M059J (cell line): ENCODE measurements at regions not wholly inside any gene's neighbourhood (a gene's known extent, or its start where the extent isn't known, plus 50 kb on each side); places are given as distances from the start of the nearest gene placed in this dataset.
"Not testable (repeated sequence)": the region's sequence is repeated elsewhere in the genome, so short reads cannot be mapped to it uniquely, and the experiment has no call there.

Experiments
- DNase-seq: peaks from one replicate; pipeline ENCODE4 v3.0.0-alpha.2; 2012; ENCODE audit warnings: low read depth

DNA sequence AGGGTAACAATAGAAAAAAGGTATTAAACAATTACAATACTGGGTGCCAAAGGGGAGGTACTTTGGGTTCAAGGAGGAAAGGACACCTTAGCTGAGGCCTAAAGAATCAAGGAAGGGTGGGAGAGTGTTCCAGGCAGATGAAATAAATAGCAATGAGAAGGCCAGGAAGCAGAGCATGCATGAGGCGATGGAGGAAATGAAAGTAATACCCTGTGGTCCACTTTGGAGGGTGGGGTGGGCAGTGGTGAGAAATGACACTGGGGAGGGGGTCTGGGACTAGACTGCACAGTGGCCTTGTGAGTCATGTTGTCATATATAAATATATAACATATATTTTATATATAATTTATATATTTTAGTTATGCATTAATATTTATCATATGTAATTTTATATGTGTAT lies 55.9 kb downstream of the BHLHE40 start:
- DNase-seq, result no peak

DNA sequence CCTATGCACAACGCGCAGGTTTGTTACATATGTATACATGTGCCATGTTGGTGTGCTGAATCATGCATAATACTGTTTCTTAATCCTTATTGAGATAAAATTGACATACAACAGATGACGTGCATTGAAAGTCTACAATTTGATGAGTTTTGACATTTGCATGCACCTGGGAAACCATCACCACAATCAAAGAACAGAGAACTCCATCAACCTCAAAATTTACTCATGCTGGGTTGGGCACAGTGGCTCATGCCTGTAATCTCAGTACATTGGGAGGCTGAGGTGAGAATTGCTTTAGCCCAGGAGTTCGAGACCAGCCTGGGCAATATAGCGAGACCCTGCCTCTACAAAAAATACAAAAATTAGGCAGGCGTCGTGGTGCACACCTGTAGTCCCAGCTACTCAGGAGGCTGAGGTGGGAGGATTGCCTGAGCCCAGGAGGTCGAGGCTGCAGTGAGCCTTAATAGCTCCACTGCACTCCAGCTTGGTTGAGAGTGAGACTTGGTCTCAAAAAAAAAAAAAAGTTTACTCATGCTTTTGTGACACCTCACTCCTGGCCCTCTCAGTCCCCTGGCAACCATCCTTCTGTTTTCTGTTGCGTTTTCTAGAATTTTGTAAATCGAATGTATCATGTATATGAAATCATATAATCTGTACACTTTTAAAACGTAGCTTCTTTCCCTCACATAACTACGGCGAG lies 56.6 kb downstream of the BHLHE40 start:
- no peak for DNase-seq

DNA sequence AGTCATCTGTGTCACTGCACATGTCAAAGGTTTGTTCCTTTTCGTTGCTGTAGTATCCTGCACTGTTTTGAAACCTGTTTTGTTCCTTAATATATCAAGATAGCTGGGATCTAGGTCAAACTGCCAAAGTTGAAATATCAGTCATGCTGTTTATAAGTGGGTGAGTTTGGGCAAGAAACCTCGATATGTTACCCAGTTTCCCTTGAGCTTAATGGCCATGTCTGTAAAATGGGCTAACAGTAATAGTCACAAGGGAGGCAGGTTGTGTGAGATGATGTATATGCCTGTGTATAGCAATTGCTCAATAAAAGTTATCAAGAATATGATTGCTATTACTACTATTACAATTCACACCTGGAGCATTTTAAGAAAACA lies 57.1 kb downstream of the BHLHE40 start:
- DNase-seq, result no peak

DNA sequence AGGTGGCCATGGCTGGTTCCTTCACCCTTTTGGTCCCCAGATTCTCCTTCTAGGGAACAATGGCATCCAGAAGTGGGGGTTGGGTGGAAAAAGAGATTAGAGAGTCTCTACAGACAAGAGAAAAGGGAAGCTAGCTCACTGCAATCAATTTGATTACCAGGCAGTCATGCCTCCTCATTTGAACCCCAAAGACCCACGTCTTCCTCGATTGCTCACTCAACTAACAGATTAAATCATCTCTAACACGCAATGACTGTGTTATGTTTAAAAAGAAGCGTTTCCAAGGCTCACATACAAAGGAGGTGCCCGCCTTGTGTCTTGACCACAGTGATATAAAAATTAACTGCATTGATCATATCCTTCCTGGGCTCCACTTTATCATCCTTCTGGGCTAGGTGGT lies 57.6 kb downstream of the BHLHE40 start:
- no peak for DNase-seq

DNA sequence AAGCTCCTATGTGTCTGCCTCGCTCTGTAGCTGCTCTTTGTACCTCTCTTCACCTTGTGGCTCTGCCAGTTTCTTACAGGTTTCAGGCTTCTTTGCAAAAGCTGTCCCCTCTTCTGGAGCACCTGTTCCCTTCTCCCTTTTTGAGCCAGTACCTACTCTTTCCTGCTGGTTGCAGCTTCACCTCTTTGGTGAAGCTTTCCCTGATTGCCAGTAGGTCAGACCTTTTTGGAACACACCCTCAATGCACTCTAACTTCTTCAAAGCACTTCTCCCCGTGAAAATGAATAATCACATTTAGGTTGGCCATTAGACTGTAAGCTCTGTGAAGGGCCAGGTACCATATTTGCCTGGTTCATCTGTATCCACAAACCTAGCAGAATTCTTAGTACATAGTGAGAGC lies 60.3 kb downstream of the BHLHE40 start:
- DNase-seq, result no peak

DNA sequence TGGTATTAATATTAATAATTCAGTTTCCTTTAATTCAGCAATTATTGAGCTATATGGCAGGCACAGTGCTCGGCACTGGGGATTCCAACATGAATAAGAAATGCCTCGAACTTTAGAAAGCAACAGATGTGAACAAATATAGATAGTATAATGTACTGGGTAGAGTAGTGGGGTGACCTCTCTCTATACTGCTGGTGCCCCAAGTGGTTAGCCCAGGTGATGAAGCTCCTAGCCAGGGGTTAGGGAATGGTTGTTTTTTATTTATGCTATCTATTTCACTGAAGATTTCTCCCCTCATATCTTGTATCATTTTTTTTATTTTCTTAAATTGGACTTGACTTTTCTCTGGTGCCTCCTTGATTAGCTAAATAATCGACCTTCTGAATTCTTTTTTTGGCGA lies 62.1 kb downstream of the BHLHE40 start:
- DNase-seq, result no peak

DNA sequence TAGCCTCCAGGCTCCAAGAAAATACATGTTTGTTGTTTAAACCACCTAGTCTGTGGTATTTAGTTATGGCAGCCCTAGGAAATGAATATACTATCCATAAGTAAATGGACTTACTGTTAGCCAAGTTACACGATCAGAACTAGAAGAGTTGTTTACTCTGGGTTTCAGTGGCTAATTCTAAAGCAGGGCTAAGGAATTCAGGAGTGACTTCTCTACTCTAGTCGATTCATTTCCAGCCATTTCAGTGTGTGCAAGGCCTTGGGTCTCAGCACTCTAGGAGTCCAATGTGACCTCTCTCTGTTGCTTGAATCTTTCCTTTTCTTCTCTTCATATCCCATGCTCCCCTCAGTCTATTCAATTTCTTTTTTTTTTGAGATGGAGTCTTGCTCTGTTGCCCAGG lies 66.7 kb downstream of the BHLHE40 start:
- DNase-seq, result no peak

DNA sequence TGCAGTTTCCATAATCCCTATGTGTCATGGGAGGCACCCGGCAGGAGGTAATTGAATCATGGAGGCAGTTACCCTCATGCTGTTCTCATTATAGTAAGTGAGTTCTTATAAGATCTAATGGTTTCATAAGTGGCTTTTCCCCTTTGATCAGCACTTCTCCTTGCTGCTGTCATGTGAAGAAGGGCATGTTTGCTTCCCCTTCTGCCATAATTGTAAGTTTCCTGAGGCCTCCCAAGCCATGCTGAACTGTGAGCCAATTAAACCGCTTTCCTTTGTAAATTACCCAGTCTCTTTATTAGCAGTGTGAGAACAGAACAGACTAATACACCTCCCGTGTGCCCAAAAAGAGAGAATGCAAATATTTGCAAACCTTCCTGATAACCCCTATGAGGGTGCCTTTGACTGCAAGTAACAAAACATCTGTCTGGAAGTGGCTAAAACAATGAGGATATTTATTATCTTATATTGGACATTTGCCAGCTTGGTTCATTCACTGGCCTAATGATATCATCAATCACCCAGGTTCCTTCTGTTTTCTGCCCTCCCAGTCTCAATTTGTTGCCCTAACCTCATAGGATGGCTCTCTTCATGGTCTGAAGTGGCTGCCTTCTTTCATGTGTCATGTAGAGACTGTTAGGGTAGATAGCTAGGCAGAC lies 68.7 kb downstream of the BHLHE40 start:
- DNase-seq, result no peak

DNA sequence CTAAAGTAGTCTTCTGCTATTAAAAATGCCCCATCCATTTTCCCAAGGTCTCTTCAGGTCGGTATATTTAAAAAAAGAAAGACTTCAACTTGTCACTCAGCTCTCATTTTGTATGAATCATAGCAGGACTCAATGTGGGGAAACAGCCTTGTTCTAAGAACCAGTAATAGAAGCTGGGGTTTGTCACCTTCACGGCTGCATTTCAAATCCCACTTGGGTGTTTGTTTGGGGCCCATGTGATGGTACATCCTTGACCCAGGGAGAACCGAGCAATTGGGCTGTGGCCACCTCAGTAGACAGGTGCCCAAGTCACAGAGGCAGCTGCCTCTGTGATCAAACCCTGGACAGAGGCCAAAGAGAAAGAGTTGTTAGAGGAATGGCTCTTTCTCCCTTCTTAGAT lies 70.3 kb upstream of the ARL8B start:
- DNase-seq, result peak; percentile 18

DNA sequence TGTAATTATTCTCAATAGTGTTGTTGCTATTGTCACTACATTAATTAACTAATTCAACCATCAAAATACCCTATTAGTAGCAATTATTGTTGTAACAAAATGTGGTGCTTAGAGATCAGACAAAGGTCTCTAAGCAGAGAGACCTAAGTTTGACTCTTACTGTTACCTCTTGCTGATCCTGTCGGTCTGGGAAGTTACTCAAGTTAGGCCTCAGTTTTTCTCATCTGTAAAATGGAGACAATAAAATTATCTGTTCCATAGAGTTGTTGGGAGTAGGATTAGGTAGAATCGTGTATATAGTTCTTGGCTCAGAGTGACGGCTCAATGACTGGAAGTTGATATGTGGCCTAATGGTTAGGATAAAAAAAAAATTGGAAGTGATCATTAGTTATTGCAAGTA lies 69.8 kb upstream of the ARL8B start:
- DNase-seq, result no peak

DNA sequence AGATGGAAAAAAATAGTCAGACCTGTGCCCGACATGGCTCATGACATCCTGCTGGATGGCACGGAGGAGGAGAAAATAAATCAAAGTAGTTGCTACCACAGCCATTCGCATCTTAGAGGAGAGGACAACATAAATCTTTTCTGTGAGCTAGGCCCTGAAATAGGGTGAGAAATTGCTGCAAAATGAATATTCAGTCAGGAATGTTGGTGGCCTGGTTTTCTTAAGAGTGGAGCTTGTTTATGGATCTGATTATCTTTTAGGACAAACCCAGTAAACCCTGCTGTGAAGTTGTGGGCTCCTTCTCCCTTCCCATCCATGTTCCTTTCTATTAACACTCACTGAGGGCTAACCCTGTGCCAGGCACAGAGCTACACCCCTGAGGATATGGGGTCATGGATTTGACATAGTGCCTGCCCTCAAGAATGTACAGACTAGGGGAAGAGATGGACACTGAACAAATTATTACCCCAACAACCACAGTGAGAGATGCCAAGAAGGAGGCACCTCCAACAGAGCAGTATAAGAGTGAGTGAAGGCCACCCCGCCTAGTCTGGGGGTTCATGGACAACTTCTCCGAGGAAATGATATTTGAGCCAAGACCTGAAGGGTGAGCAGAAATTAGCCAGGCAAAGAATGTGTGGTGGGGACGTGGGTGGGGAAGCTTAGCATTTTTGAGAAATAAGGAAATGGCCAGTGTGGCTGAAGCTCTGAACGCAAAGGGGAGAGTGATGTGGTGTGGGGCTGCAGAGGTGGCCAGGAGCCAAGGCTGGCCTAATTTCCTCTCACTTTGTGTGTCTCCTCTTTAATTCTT lies 68.9 kb upstream of the ARL8B start:
- peak; percentile 59 for DNase-seq

DNA sequence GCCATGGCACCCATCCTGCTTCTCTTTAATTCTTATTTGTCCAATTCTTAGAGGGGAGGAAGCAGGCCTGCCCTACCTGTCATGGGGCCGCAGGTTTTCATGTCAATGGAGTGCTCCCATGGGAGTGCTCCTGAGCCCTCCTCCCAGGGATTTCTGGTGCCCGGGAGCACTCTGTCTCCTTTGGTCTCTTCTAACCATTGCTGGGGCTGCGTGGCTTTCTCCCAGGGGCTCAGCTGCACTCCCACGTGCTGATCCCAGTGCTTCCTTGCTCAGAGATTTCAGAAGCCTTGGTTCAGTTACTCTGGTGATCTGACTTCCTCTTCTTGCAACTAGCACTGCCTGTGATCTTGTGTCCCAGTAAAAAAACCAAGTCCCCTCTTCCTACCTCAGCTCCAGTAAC lies 68.0 kb upstream of the ARL8B start:
- DNase-seq, result no peak

DNA sequence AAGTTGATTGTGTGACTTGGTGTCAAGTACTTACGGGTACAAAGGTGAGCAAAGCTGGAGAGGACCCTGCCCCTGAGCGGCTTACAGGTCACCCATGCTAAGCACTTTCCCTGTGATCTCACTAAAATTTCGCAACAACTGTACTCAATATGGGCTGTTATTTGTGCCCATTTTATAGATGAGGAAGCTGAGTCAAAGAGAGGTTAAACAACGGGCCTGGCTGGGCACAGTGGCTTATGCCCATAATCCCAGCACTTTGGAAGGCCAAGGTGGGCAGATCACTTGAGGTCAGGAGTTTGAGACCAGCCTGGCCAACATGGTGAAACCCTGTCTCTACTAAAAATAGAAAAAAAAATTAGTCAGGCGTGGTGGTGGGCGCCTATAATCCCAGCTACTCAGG lies 67.5 kb upstream of the ARL8B start:
- not testable (repeated sequence) for DNase-seq

DNA sequence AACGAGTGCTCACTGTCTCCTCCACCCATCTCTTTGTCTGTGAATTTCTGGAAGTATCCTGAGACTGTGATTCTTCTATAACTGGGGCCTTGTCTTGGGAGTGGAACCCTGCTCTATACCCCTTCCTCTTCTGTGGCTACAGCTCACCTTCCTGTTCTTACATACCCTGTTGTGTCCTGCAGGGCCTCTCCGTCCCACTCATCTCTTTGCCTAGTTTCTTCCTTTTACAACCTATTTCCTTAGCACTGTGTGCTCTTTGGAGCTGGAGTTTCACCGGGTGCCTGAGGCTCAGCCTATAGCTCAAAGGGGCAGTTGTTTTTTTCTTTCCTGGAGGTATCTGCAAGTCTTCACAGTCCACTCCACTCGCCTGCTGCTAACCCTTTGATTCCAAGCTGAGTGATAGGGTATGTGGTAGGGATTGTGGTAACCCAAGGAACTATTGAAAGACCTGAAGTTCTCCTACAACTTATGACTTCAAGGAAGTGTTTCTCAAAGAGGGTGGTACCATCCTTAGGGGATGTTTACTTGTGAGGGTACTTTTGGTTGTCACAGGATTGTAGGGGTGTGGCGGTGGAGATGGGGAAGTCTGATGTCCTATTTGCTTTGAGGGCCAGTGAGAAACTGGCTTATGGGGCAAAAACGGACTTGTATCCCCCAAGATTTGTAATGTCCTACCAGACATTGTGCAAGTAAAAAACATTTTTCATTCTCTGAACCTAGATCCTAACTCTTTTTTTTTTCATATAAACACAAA lies 66.6 kb upstream of the ARL8B start:
- DNase-seq, result no peak

DNA sequence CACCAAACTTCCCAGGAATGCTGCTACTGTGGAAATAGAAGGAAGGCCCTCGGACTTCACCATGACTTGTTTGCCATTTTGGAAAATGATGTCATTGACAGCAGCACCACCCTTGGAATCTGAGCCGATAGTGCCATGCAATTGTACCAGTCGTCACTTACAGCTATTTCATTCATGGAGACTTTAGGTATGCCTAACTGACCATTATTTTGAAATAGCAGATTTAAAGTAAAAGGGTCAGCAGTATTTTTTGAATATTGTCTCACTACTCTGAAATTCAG lies 66.0 kb upstream of the ARL8B start:
- DNase-seq, result no peak

DNA sequence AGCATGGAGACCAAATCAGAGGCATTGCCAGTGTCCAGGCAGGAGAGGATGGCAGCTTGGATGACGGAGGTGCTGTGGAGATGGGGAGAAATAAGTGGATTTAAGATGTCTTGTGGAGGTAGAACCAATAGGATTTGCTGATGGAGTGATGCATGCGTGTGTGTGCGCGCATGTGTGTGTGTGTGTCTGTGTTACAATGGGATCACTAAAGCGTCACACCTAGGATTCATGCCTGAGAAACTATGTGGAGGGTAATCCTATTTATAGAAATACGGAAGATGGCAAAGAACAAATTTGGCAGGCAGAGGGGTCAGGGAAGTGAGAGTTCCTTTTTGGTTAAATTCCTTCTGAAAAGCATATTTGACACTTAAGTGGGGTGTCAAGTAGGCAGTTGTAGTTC lies 64.8 kb upstream of the ARL8B start:
- no peak for DNase-seq

DNA sequence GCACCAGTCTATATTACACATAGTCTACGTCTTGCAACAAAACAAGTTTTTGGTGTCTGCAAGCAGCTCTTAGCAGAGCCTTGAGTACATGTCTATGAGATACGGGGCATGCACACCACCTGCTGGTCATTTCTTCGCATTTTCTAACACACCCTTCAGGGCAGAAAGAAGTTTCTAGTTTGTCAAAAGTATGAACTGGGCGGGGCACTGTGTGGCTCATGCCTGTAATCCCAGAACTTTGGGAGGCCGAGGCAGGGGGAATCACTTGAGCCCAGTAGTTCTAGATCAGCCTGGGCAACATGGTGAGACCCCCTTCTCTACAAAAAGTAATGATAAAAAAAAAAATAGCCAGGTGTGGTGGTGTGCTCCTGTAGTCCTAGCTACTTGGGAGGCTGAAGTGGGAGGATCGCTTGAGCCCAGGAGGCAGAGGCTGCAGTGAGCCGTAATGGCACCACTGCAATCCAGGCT lies 64.2 kb upstream of the ARL8B start:
- peak; percentile 78 for DNase-seq

DNA sequence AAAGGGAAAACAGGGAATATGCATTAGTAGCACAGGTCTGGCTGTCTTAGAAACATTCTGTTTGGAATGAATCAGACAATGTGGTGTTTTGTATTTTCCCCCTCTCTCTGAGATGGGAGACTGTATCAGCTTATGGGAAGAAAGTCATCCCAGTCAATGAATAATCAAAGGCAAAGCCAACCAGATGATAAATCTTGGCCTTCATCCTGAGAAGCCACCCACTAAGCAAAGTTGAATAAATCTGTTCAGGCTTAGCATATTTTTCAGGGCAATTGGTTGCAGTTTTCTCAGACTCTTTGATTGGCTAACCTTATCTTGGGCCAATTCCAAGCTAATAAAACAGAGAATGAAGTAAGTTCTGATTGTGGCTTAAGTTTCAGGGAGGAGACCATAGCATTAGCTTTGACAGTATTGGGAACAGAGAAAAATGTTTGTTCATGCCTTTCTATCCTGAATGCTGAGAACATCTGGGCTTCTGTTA lies 63.6 kb upstream of the ARL8B start:
- peak; percentile 52 for DNase-seq

DNA sequence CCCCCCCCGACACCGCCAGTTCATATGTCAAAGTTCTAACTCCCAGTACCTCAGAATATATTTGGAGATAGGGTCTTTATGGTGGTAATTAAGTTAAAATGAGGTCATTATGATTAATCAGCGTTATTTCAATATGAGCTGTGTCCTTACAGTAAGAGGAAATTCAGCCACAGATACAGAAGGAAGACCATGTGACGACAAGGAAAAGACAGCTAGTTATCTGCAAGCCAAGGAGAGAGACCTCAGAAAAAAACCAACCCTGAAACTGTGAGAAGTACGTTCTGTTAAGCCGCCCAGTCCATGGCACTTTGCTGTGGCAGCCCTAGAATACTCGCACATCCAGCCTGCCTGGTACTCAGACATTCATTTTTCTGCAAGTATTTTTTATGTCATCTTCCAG lies 62.3 kb upstream of the ARL8B start:
- DNase-seq, result no peak

DNA sequence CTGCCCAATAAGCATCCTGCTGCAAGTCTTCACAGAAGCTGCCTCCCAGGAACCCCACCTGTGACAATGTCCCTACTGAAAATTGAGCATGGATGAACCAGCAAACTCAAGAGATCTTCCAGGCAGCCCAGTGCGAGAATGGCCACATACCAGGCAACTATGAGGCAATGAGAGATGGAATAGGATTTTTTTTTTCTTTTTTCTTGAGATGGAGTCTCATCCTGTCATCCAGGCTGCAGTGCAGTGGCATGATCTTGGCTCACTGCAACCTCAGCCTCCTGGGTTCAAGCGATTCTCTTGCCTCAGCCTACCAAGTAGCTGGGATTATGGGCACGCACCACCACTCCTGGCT lies 60.9 kb upstream of the ARL8B start:
- DNase-seq, result no peak

DNA sequence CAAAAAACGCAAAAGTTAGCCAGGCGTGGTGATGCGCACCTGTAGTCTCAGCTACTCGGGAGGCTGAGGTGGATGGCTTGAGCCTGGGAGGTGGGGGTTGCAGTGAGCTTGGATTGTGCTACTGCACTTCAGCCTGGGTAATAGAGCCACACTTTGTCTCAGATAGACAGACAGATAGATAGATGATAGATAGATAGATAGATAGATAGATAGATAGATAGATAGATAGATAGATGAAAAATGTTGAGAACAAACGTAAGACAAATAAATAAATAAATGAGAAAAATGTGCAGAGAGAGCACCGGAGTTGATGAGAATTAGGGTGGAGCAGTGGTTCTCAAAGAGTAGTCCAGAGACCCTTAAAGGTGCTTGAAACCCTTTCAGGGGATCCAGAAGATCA lies 58.4 kb upstream of the ARL8B start:
- DNase-seq, result no peak

DNA sequence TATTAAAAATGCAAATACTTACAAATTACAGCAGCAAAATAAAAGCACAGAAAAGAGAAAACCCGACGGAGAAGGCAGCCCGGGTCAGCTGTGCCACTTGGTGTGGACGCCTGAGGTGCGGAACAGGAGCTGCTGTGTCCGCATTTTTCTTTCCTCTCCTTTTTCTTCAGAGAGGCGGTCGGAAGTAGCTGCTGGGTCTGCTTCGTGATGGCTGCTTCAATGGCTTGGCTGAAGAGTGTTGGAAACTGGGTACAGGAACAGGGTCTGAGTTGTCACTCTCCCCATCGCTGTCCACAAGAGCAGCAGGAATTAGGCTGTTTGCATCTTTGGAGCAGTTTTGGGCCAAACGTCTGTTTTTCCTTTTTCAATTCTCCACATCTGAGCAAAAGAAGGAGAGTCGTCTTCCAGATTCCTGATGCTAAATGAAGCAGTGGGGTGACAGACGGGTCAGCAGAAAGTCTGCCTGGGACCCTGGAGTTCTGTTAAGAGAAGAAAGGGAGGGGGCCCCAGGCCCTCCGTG lies 53.5 kb upstream of the ARL8B start:
- DNase-seq, result no peak
